ENCODE measurements at regions not wholly inside any gene's neighbourhood (a gene's known extent, or its start where the extent isn't known, plus 50 kb on each side); places are given as distances from the start of the nearest gene placed in this dataset.

DNA sequence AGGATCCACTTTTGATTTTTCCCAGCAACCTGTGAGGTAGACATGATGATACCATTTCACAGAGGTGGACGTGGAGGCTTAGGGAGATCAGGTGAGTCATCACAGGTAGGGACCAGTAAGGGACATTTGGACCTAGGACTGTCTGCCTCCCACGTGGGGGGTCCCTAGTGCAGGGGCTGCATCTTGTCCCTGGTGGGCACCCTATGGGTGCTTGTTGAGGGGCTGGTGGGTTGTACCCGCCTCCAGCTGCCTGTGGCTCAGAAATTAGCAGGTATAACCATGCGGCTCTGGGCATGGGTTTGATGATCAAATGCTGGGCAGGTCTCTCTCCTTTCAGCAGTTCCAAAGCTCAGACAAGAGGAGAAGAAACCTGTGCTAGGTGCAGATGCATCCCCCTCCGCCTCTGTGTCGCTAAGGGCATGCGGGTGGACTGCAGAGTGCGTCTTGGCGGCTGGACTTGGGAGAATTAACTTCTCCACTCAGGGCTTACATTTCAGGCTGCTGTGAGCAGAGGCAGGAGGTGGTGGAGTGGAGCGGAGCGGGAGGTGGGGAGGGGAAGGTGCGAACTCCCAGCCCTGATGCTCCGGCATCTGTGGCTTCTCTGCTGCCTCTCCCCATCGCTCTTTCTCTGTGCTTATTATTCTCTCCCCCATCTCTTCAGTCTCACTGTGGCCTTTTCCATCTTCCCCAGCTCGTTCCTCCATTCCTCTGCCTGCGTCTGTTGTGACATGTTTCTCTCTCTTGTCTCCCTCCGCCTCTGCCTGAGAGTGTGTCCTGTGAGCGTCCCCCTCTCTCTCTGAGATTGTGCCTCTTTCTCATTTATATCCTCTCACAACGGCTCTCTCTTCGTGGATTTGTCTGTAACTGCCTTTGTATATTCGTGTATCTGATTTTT lies 146.8 kb downstream of the PTPRU start:
- TF ChIP-seq GATA2 (IDR thresholded peaks at IDR 0.05; ENCODE audit: low read depth, low read length) (no peak), GATA3 (IDR thresholded peaks at IDR 0.05; ENCODE audit: low read depth, low read length) (no peak)

DNA sequence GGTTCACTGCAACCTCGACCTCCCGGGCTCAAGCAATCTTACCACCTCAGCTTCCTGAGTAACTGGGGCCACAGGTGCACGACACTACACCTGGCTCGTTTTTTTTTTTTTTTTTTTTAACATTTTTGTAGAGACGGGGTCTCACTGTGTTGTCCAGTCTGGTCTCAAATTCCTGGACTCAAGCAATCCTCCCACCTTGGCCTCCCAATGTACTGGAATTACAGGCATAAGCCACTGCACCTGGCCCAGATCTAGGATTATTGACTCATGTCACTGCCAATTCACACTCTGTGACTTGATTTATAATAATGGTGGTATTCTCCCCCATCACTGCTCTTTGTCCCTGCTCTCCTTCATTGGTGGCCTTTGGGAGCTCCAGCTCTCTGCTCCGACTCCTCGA lies 145.1 kb downstream of the PTPRU start:
- TF ChIP-seq GATA3 (IDR thresholded peaks at IDR 0.05; ENCODE audit: low read depth, low read length) = no peak
- no peak for TF ChIP-seq GATA2 (IDR thresholded peaks at IDR 0.05; ENCODE audit: low read depth, low read length)

DNA sequence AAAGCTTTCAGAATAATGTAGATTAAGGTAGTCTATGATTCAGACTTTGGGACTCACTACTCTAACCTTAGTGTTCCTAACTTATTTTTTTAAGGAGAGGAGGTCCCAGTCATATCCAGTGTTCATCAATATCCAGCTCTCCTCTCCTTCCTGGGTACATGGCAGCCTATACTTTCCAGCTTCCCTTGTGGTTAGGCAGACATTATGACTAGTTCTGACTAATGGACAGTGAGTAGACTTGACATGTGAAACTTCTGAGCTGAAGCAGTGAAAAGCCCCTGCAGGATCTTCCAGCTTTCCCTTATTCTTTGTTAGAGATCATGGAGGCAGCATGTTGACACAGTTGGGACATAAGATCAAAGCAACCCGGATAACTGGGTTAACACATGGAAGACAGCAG lies 144.2 kb downstream of the PTPRU start:
- TF ChIP-seq GATA3 (IDR thresholded peaks at IDR 0.05; ENCODE audit: low read depth, low read length) = no peak
- no peak for TF ChIP-seq GATA2 (IDR thresholded peaks at IDR 0.05; ENCODE audit: low read depth, low read length)

DNA sequence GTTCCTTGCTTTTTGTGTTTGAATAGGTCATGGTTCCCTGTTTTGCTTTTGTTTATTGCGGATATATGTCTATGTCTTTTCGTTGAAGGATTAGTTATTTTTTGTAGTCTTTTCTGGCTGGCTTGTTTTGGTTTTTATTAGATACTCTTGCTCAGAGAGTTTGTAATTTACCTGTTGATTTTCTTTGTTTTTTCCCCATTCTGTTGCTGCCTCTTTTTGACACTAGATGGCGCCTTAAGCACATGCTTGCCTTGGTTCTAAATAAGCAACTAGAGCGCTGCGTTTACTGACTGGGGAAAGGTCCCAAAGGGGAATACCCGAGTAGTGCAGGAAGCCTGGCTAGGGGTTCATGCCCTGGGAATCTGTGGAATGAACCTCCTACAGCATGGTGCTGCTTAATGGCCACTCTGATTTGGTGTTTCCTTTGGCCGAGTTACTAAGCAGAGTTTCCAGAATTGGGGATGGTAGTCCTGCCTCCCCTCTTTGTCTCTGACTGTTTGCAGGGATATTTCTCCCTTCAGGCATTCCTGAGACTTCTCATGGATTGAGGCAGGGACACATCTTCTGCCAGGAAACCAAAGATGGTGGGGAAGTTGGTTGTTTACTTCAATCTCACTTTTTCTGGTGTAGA lies 143.2 kb downstream of the PTPRU start:
- TF ChIP-seq GATA3 (IDR thresholded peaks at IDR 0.05; ENCODE audit: low read depth, low read length) = no peak
- TF ChIP-seq GATA2 (IDR thresholded peaks at IDR 0.05; ENCODE audit: low read depth, low read length) = no peak

All from SH-SY5Y (cell line).